HG03175 (cell line): ENCODE measurements at regions not wholly inside any gene's neighbourhood (a gene's known extent, or its start where the extent isn't known, plus 50 kb on each side); places are given as distances from the start of the nearest gene placed in this dataset.

Source experiments
- ATAC-seq: cut with Tn5 transposase; IDR thresholded peaks from one replicate; pipeline ENCODE4 v1.9.1; 2021; ENCODE audit warnings: mild to moderate bottlenecking, moderate library complexity; ENCODE audit not compliant: unreplicated experiment

DNA sequence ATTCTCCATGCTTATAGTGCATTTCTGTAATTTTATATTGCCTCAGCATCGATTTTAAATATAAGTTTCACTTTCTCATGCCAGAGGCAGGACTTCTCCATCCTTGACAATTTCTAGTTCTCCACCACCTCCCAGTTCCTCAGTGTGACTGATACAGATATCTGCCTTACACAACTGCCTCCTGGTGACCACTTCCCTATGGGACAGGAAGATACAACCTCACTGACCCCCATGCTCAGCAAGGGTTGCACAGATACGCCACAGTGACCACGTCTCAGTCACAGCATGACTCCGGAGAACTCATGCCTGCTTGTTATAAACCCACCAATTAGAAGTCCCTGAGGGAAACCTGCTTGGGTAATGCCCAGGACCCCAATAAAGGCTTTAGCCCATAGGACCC, 284.0 kb upstream of the MC4R start:
- no peak for ATAC-seq

- no peak for ATAC-seq
These were observed 289.9 kb upstream of the MC4R start for GRCh38 chr18:60662491-60662890.

GRCh38 chr18:60663060-60663989, 290.8 kb upstream of the MC4R start:
- no peak for ATAC-seq

GRCh38 chr18:60664736-60665135, 292.2 kb upstream of the MC4R start:
- no peak for ATAC-seq

GRCh38 chr18:60667016-60667415, 294.4 kb upstream of the MC4R start:
- ATAC-seq = no peak

DNA sequence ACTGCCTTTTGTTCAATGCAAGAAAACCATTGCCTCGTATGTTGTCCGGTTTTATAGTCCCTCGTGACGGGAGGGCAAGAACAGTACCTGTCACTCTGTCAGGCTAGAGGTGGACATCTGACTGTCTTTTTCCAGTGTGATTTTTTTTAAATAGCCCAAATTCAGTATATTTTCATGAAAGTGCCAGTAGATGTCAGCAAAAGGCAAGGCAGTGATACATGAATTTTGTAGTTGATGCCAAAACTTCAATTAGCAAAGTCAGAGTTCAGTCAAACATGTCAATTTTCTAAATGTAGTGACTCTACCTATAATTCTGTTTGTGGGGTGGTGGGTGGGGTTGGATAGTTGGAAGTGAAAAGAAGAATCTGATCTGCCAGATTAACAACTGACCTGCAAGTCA, 296.0 kb upstream of the MC4R start:
- no peak for ATAC-seq

DNA sequence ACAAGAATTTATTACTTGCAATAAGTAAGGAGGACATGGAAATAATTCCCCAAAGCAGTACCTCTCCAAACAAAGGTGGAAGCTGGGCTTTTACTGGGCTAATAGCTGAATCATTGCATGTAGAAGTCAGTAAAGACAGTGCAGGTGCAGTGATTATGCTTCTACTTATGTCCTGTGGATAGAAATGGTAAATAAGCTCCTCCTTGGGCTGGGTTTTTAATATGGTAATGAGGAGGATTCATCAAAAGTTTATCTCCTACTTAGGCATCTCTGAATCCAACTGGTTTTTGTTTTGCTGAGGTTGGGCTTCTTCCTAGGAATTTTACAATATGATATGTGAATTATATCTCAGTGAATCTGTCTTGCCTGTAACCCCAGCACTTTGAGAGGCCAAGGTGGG, 297.4 kb upstream of the MC4R start:
- no peak for ATAC-seq

DNA sequence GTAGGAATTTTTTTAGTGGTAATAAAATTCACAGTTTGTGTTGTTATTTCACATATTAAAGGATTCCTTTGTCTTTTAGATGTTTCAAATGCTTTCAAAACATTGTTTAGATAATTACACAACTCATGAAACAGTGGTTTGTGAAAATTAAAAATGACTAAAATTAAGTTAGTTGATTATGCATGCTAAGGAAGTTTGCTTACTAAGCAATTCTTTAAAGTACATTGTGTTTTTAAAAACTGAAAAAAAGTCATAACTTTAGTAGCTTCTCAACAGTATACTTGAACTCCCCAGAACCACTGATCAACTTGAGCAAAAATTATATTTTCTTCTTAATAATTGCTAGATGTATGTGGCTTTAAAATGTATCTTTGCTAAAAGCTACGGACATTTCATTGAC, 298.4 kb upstream of the MC4R start:
- ATAC-seq = no peak

GRCh38 chr18:60675126-60675525, 302.6 kb upstream of the MC4R start:
- ATAC-seq = no peak

- ATAC-seq = no peak
These were observed 303.2 kb upstream of the MC4R start for GRCh38 chr18:60675801-60676200.

DNA sequence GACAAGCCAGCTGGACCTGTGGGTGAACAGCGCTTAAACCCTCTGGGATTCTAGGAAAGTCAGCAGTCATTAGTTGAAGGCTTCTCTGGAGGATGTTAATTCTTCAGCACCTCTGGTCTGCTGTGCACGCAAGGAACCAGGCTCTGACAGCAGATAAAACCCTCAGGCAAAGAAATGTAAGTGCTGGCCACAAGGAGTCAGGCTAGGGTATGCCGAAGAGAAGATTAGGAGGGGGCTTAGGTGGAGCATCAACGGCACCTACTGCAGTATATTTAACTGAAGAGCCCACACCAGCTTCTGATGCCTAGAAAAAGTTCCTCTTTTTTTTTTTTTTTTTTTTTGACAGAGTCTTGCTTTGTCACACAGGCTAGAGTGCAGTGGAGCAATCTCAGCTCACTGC, 304.2 kb upstream of the MC4R start:
- ATAC-seq = no peak

- no peak for ATAC-seq
These were observed 312.4 kb upstream of the MC4R start for GRCh38 chr18:60684843-60685513.

DNA sequence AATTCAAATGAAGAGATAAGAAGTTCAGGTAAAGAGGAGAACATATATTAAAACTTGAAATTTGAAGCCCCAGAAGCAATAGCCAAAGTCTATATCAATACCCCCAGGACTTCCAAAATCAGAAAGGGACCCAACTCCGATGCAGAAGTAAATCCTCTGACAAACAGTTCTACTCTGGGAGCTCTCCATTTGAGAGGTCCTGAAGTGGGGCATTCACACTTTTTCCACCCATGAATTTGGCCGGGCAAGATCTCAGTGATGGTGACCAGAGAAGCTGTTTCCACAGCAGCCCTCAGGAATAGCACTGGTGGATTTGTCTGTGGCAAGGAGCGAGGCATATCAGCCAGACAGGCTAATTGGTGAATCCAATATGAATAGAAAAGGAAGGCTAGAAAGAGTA, 313.6 kb upstream of the MC4R start:
- ATAC-seq = no peak

GRCh38 chr18:60691061-60691460, 318.5 kb upstream of the MC4R start:
- ATAC-seq = no peak

DNA sequence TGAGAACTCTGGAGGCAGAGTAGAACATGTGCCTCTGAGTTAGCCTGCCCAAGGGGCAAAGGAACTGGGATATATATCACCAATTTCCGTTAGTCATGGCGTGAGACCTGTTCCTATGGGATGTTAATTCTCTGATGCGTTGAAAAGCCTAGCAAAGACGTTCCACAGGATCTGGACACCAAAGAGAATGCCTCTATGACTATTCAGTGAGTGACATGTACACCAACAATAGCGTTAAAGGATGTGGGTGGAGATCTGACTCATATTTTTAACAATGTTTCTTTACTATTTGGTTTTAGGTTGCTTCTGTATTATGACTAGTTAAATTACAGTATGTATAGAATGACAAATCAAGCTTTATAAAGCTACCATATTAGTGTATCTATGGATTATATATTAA, 320.9 kb upstream of the MC4R start:
- no peak for ATAC-seq

- no peak for ATAC-seq
These were observed 326.3 kb upstream of the MC4R start for GRCh38 chr18:60698901-60699300.

- no peak for ATAC-seq
These were observed 350.2 kb upstream of the MC4R start for GRCh38 chr18:60722742-60723141.

DNA sequence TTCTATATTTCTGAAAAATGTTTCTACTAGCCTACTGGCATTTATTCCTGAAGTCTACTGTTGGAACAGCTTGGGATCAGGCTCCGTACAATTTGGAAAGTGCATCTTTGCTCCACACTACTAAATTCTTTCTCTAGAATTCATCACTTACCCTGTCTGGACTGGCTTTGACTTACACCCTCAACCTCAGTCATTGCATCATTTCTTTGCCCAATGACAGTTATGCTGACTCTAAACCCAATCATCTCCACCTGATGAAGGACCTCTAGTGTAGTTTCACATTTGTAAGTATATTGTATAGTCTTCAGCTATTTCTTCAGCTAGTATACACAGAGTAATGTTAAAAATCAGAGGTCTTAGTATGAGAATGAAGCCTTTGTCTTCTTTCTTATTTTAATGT, 359.6 kb upstream of the MC4R start:
- no peak for ATAC-seq

GRCh38 chr18:60739212-60739611, 366.6 kb upstream of the MC4R start:
- ATAC-seq = no peak

DNA sequence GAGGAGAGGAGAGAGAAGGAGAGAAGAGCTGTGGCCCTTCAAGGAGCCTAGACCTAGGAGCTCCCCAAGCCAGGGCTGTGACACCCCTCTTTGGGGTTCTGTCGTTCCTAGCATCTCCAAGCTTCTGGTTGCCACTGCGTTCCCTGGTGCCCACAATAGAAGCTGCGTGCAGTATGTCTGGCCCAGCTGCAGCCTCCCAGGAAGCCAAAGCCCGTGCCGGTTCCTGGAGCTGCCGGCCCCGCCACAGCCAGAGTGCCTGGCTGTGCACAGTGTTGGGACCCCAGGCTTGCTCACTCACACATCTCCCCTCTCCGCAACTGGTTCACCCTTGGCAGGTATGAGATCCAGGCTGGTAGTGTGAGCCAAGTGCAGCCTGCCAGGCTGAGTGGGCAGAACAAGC, 367.7 kb upstream of the MC4R start:
- no peak for ATAC-seq

GRCh38 chr18:60746491-60746890, 373.9 kb upstream of the MC4R start:
- no peak for ATAC-seq

- no peak for ATAC-seq
These were observed 374.3 kb upstream of the MC4R start for GRCh38 chr18:60746919-60747318.
